ENCODE measurements at regions not wholly inside any gene's neighbourhood (a gene's known extent, or its start where the extent isn't known, plus 50 kb on each side); places are given as distances from the start of the nearest gene placed in this dataset.
A peak's percentile ranks its signal among the peaks of the same experiment; 100 is the strongest.

GRCh38 chr9:107735821-107736220 lies 246.3 kb upstream of the KLF4 start:
- Histone ChIP-seq H3K36me3 (no peaks in the 10 kb centered on the region), H3K4me3 (no peak overlapping the region), H3K27me3 (no peaks in the 10 kb centered on the region), H3K27ac (no peak overlapping the region), H3K9me3 (no peaks in the 10 kb centered on the region), H3K4me1 (peaks cover 17 to 25% (median 20%) of the 10 kb centered on the region in 4 donors)
- ATAC-seq (ENCODE audit: low FRiP score in 2 of 2) (no peak), DNase-seq (no peak)
- 75 to 100% methylated on average over 1 of the region's 1 CpG for WGBS, 2 donors
- TF ChIP-seq POLR2A (IDR thresholded peaks at IDR 0.05) (no peak), CTCF (IDR thresholded peaks at IDR 0.05) (no peak), EP300 (IDR thresholded peaks at IDR 0.05) (no peak), POLR2AphosphoS5 (IDR thresholded peaks at IDR 0.05) (no peak)

- Histone ChIP-seq H3K36me3 (no peaks in the 10 kb centered on the region), H3K27me3 (no peaks in the 10 kb centered on the region), H3K9me3 (no peaks in the 10 kb centered on the region), H3K27ac (peak overlapping the region in 2 of 4 donors; percentile 11 to 56), H3K4me1 (peaks cover 17 to 21% (median 19%) of the 10 kb centered on the region in 4 donors), H3K4me3 (no peak overlapping the region)
- TF ChIP-seq CTCF (IDR thresholded peaks at IDR 0.05) (no peak), EP300 (IDR thresholded peaks at IDR 0.05) (no peak), POLR2AphosphoS5 (IDR thresholded peaks at IDR 0.05) (no peak), POLR2A (IDR thresholded peaks at IDR 0.05) (no peak)
- ATAC-seq (ENCODE audit: low FRiP score in 2 of 2), result peak in 1 of 2 donors; percentile 47
- no peak for DNase-seq
- 75% methylated on average over 9 of the region's 9 CpGs for WGBS, 2 donors
Measured at GRCh38 chr9:107734256-107735013, 244.9 kb upstream of the KLF4 start.

GRCh38 chr9:107733523-107733894 lies 243.9 kb upstream of the KLF4 start:
- TF ChIP-seq EP300 (IDR thresholded peaks at IDR 0.05), result peak in 2 of 4 donors; percentile 38 to 68
- peak; percentile 48 to 71 for TF ChIP-seq POLR2AphosphoS5 (IDR thresholded peaks at IDR 0.05)
- TF ChIP-seq POLR2A (IDR thresholded peaks at IDR 0.05), result peak in 1 of 4 donors; percentile 22
- TF ChIP-seq CTCF (IDR thresholded peaks at IDR 0.05), result no peak
- peaks cover 10 to 18% (median 15%) of the 10 kb centered on the region in 4 donors for H3K4me1 ChIP-seq
- no peaks in the 10 kb centered on the region for H3K9me3 ChIP-seq
- 46% methylated on average over 5 of the region's 5 CpGs for WGBS, 2 donors
- H3K27ac ChIP-seq, result peak overlapping the region; percentile 58 to 82 (median 76)
- ATAC-seq (ENCODE audit: low FRiP score in 2 of 2) (peak in 1 of 2 donors; percentile 56), DNase-seq (peak in 1 of 2 donors; percentile 50)
- H3K4me3 ChIP-seq, result peak overlapping the region in 1 of 4 donors; percentile 8
- no peaks in the 10 kb centered on the region for H3K36me3 ChIP-seq
- H3K27me3 ChIP-seq, result no peaks in the 10 kb centered on the region

- WGBS, 2 donors, result 37 to 44% methylated on average over 8 of the region's 8 CpGs
- Histone ChIP-seq H3K27ac (peak overlapping the region; percentile 58 to 82 (median 76)), H3K36me3 (no peaks in the 10 kb centered on the region), H3K4me1 (peaks cover 7 to 17% (median 11%) of the 10 kb centered on the region in 4 donors), H3K9me3 (no peaks in the 10 kb centered on the region), H3K4me3 (peak overlapping the region in 1 of 4 donors; percentile 8), H3K27me3 (no peaks in the 10 kb centered on the region)
- no peak for DNase-seq
- peak; percentile 37 to 56 for TF ChIP-seq POLR2AphosphoS5 (IDR thresholded peaks at IDR 0.05)
- no peak for TF ChIP-seq POLR2A (IDR thresholded peaks at IDR 0.05)
- peak in 1 of 2 donors; percentile 63 for ATAC-seq (ENCODE audit: low FRiP score in 2 of 2)
Measured at GRCh38 chr9:107732781-107733522, 243.4 kb upstream of the KLF4 start.

GRCh38 chr9:107731115-107731762 lies 241.7 kb upstream of the KLF4 start:
- no peak for ATAC-seq (ENCODE audit: low FRiP score in 2 of 2)
- H3K27me3 ChIP-seq, result no peaks in the 10 kb centered on the region
- no peaks in the 10 kb centered on the region for H3K9me3 ChIP-seq
- 90 to 91% methylated on average over 6 of the region's 6 CpGs for WGBS, 2 donors
- H3K27ac ChIP-seq, result no peak overlapping the region
- TF ChIP-seq POLR2AphosphoS5 (IDR thresholded peaks at IDR 0.05) (no peak), CTCF (IDR thresholded peaks at IDR 0.05) (no peak), POLR2A (IDR thresholded peaks at IDR 0.05) (no peak), EP300 (IDR thresholded peaks at IDR 0.05) (no peak)
- no peaks in the 10 kb centered on the region for H3K36me3 ChIP-seq
- DNase-seq, result no peak
- H3K4me3 ChIP-seq, result no peak overlapping the region
- peaks cover 4 to 12% (median 8%) of the 10 kb centered on the region in 4 donors for H3K4me1 ChIP-seq
